SK-N-DZ (cell line): ENCODE measurements at regions not wholly inside any gene's neighbourhood (a gene's known extent, or its start where the extent isn't known, plus 50 kb on each side); places are given as distances from the start of the nearest gene placed in this dataset.
"Not testable (repeated sequence)": the region's sequence is repeated elsewhere in the genome, so short reads cannot be mapped to it uniquely, and the experiment has no call there.

Experiments used
- DNase-seq: peaks from one replicate; pipeline ENCODE4 v3.0.0-alpha.2; 2015; ENCODE audit warnings: low spot score

GRCh38 chr1:244296447-244296846 is 155.3 kb downstream of the ADSS2 start:
- no peak for DNase-seq

GRCh38 chr1:244297087-244297486 is 154.6 kb downstream of the ADSS2 start:
- DNase-seq = no peak

DNA sequence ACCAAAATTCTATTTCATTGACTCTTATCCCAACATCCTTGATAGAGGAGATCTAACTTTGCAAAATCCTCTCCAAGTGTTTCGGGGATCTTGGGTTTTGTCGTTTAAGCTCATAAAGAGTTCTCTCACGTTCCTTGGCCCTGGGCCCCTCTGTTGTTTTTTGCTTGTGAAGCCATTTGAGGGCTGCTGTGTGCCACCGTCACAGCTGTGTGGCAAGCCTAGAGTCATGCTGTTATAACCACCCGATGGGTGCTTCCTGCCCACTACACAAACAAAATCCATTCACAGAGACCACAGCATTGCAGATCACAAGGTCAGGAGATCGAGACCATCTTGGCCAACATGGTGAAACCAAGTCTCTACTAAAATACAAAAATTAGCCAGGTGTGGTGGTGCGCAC is 154.1 kb downstream of the ADSS2 start:
- no peak for DNase-seq

DNA sequence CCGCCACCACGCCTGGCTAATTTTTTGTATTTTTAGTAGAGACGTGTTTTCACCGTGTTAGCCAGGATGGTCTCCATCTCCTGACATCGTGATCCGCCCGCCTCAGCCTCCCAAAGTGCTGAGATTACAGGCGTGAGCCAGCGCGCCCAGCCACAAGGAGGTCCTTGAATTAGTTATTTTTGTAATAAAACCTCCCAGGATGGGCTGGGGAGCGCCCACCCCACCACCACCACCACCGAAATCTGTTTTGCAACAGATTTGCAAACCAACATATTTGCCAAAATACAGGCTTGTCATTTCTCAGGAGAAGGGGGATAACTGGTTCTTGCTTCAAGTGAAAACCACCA is 151.7 kb downstream of the ADSS2 start:
- not testable (repeated sequence) for DNase-seq

GRCh38 chr1:244301595-244302130 is 150.0 kb downstream of the ADSS2 start:
- no peak for DNase-seq

DNA sequence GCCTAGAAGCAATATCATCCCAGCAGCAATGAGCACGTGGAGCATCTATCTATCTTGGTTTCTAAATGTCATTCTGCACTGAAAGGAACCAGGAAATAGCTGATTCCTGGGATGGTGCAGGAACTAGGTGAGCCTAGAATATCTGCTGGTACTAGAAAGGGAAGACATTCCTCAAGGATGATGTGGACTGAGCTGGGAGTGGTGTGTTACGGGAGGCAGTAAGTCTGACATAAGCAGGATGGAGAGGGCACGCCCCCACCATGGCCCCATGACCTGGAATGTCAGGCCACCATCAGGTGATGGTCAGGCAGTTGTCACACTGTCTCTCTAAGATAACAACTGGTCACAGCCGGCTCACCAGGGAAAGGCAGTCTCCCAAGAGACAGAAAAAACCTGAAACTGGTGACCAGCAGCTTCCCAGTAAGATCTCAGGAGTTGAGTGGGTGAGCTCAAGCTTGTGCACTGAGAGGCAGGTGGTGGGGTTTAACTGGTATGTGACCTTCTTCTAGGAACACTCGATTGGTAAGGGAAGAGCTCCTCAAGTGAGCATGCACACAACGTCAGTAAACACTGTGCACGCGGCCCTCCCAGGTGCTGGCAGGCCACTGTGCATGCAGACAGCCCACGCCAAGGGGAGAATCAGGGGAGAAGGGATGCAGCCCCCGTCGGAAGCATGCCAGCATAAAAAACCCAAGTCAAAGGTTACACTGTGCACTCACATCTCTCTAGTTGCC is 148.7 kb downstream of the ADSS2 start:
- no peak for DNase-seq

DNA sequence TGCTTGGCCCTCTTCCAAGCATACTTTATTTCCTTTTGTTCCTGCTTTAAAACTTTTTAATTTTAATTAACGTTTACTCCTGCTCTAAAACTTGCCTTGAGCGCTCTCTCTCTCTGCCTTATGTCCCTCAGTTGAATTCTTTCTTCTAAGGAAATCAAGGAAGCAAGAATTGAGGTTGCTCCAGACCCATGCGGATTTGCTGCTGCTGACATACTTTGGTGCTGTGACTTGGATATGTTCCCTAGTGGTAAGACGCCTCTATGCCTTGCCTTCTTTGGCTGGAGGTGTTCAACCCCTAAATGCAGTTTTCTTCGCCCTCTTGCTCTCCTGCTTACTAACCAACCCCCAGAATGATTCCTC is 148.1 kb downstream of the ADSS2 start:
- DNase-seq = no peak

DNA sequence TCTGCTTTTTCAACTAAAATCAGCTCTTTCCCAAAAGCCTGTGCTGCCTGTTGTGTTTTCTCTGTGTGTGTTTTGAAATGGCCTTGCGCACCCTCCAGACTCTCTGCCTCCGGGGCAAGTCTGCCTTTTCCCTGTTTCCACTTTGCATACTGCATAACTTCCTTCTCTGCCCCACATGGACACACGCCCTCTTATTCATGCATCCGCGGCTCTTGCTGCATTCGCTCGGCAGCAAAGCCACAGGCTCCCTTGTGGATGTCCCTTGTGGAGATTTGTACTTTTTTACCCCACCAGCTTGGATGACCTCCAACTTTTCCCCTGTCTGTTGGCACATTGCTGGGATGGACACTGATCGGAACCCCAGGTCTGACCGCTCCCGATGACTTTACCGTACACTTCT is 147.6 kb downstream of the ADSS2 start:
- no peak for DNase-seq

GRCh38 chr1:244304656-244305055 is 147.1 kb downstream of the ADSS2 start:
- no peak for DNase-seq

GRCh38 chr1:244305776-244306341 is 145.8 kb downstream of the ADSS2 start:
- no peak for DNase-seq

- no peak for DNase-seq
These were observed 145.2 kb downstream of the ADSS2 start for GRCh38 chr1:244306544-244306943.

DNA sequence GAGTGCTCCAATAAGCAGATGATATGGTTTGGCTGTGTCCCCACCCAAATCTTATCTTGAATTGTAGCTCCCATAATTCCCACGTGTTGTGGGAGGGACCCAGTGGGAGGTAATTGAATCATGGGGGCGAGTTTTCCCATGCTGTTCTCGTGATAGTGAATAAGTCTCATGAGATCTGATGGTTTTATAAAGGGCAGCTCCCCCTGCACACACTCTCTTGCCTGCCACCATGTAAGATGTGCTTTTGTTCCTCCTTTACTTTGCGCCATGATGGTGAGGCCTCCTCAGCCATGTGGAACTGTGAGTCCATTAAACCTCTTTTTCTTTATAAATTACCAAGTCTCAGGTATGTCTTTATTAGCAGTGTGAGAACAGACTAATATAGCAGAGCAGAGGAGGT is 142.5 kb downstream of the ADSS2 start:
- DNase-seq = not testable (repeated sequence)

DNA sequence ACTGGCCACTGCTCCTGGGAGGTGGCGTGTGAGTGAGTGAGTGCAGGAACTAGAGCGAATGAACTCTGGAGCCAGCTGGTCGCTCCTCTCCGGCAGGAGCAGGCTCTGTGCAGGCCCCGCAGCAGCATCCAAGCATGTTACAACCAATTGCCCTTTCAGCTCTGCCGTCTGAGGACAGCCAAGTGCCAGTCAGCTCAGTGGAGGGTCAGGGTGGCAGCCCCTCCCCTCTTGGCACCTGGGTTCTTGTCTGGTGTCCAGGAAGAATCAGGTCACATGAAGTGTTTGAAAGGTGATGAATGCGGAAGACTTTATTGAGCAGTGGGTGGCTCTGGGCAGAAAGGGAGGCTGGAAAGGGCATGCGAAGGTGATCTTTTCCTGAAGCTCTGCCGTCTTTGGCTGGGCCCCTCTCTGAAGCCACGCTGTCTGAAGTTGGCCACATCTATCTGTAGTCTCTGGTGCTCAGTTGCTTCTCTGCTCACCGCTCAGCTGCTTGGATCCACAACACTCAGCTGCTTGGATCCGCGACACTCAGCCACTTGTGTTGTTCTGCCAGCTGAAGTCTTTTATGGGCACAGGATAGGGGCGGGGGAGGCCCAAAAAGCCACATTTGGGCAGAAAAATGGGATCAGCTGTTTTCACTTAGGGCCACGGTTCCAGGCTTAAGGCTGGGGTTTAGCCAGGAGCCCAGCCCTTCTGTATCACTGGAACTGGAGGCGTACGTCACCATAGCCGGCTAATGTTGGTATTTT is 139.8 kb downstream of the ADSS2 start:
- DNase-seq = no peak

GRCh38 chr1:244313346-244313745 is 138.4 kb downstream of the ADSS2 start:
- no peak for DNase-seq

GRCh38 chr1:244314921-244315559 is 136.7 kb downstream of the ADSS2 start:
- no peak for DNase-seq

DNA sequence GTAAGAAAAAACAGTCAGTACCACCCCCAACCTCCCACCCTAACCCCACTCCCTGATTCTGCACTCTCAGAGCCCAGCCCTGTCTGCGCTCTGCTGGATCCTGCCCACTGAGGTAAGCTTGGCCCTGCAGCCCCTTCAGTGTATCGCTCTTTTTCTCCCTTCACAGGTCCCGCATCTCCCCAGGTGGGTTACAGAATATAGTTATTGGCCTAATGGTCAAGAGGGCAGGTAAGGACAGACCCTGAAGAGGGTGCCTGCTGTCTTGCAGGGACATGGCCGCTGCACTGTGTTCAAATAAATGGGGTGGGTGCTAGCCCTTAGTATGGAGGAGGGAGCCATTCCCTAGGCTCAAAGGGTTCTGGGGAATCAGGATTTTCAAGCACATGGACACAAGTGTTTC is 135.7 kb downstream of the ADSS2 start:
- no peak for DNase-seq

GRCh38 chr1:244316407-244316806 is 135.3 kb downstream of the ADSS2 start:
- no peak for DNase-seq

- no peak for DNase-seq
These were observed 134.6 kb downstream of the ADSS2 start for GRCh38 chr1:244316986-244317655.

DNA sequence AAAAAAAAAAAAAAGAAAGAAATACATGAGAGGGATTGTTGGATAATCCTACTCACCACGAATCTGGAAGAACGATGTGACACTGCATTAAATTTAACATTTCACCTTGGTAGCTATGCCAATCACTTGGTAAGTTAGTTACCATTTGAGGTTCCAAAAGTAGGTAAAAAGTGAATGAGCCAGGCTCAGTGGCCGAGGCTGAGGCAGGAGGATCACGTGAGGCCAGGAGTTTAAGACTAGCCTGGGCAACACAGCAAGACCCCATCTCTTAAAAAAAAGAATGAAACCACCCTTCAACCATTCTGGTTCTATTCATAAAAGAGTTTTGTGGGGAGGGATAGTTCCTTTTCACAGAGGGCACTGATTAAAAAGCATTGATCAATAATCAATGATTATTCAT is 133.6 kb downstream of the ADSS2 start:
- DNase-seq = no peak

GRCh38 chr1:244318512-244318911 is 133.2 kb downstream of the ADSS2 start:
- no peak for DNase-seq

GRCh38 chr1:244319283-244320132 is 132.2 kb downstream of the ADSS2 start:
- no peak for DNase-seq
